ENCODE measurements at regions not wholly inside any gene's neighbourhood (a gene's known extent, or its start where the extent isn't known, plus 50 kb on each side); places are given as distances from the start of the nearest gene placed in this dataset.

- no peak for TF ChIP-seq CTCF (conservative IDR thresholded peaks at IDR 0.05; ENCODE audit: low read depth, low read length)
- TF ChIP-seq EZH2phosphoT487 (IDR thresholded peaks at IDR 0.05; ENCODE audit: borderline replicate concordance, low read length): no peak
- TF ChIP-seq EZH2 (IDR thresholded peaks at IDR 0.05; ENCODE audit: low read length, unreplicated experiment): no peak
Observed at GRCh38 chr18:52200921-52201663, 138.9 kb upstream of the DCC start.
